ENCODE measurements at regions not wholly inside any gene's neighbourhood (a gene's known extent, or its start where the extent isn't known, plus 50 kb on each side); places are given as distances from the start of the nearest gene placed in this dataset.
"Not testable (repeated sequence)": the region's sequence is repeated elsewhere in the genome, so short reads cannot be mapped to it uniquely, and the experiment has no call there.

DNA sequence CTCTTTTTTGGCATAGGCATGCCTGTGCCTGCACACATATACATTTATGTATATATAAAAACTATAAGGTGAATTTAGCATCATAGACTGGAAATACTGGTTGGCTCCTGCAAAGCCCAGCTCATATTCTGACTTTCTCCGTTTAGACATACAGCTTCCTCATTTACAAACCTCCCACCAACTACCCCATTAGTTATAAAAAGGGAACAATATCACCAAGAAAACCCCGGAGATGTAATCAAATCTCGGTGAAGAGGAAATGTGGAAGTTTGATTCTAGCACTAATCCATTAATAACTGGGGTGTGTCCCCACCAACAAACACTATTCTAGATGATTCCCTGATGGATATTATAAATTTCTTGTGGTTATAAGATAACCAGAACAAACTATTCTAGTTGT is 517.7 kb upstream of the TBL1XR1 start:
- no peak for DNase-seq (ENCODE audit: low spot score)
- in situ Hi-C loops (cut with MboI; ENCODE audit: low pct_unique_long_range_greater_than_20kb, low sequenced_read_pairs, unreplicated experiment) = no loop called here
- TF ChIP-seq, protein P1, sequence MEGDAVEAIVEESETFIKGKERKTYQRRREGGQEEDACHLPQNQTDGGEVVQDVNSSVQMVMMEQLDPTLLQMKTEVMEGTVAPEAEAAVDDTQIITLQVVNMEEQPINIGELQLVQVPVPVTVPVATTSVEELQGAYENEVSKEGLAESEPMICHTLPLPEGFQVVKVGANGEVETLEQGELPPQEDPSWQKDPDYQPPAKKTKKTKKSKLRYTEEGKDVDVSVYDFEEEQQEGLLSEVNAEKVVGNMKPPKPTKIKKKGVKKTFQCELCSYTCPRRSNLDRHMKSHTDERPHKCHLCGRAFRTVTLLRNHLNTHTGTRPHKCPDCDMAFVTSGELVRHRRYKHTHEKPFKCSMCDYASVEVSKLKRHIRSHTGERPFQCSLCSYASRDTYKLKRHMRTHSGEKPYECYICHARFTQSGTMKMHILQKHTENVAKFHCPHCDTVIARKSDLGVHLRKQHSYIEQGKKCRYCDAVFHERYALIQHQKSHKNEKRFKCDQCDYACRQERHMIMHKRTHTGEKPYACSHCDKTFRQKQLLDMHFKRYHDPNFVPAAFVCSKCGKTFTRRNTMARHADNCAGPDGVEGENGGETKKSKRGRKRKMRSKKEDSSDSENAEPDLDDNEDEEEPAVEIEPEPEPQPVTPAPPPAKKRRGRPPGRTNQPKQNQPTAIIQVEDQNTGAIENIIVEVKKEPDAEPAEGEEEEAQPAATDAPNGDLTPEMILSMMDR (IDR thresholded peaks at IDR 0.05; ENCODE audit: extremely low read depth, insufficient read depth, missing control alignments) = no peak

DNA sequence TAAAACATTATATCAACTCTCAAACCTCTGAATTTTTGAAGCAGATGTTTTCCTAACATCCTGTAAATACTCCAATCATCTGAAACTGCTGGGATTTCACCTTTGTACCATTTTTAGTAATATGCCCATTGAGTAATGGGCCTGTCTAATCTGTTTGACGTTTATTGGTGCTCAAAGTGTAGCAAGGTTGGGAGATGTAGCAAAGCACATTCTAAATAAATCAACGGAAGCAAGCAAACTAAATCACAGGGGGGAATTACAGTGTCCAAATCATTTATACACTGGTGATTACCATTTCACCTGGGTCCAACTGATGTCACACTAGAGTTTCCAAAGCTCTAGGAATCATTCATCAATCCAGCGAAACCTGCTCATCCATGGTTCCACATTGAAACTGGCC is 518.7 kb upstream of the TBL1XR1 start:
- TF ChIP-seq, protein P1 (IDR thresholded peaks at IDR 0.05; ENCODE audit: extremely low read depth, insufficient read depth, missing control alignments) = no peak
- in situ Hi-C loops (cut with MboI; ENCODE audit: low pct_unique_long_range_greater_than_20kb, low sequenced_read_pairs, unreplicated experiment) = no loop called here
- no peak for DNase-seq (ENCODE audit: low spot score)

DNA sequence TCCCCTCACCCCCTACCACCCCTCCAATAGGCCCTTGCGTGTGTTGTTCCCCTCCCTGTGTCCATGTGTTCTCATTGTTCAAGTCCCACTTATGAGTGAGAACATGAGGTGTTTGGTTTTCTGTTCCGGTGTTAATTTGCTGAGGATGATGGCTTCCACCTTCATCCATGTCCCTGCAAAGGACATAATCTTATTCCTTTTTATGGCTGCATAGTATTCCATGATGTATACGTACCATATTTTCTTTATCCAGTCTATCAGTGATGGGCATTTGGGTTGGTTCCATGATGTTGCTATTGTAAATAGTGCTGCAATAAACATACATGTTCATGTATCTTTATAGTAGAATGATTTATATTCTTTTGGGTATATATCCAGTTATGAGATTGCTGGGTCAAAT is 523.6 kb upstream of the TBL1XR1 start:
- DNase-seq (ENCODE audit: low spot score); in situ Hi-C loops (cut with MboI; ENCODE audit: low pct_unique_long_range_greater_than_20kb, low sequenced_read_pairs, unreplicated experiment): not testable (repeated sequence)

DNA sequence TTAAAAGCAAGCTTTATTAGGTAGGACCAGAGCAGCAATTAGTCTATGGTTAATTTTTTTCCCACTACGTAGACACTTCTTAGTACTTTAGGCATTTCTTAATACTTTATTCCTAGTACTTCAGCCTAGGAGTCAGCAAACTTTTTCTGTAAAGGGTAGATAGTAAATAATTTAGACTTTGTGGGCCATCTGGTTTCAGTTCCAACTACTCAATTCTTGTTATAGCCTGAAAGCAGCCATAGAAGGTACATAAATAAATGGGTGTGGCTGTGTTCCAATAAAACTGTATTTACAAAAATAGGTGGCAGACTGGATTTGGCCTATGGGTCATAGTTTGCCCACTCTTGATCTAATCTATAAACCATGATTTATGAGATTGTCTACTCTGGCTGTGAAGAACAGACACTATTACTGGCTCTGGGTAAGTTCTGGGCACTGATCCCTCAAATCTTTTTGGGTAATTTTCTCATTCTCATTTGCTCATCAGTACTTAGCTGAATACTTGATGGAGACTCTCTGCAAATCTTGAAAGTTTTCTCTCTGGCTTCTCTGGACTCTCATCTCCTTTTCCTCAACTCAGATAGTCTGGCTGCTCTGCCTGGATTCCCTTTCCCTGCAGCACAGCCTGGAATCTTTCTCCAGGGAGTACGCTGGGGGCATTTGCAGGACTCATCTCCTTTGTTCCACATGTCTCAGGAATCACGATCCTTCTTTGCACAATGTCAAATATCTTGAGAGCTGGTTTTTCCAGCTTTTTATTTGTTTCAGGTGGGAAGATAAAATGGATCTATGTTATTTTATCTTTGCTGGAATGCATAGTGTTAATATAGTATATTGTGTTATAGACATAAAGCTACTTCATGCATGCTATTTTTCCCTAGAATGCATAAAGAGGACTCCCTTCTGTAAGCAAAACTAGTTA is 524.8 kb upstream of the TBL1XR1 start:
- no peak for DNase-seq (ENCODE audit: low spot score)
- in situ Hi-C loops (cut with MboI; ENCODE audit: low pct_unique_long_range_greater_than_20kb, low sequenced_read_pairs, unreplicated experiment) = no loop called here
- TF ChIP-seq, protein P1 (IDR thresholded peaks at IDR 0.05; ENCODE audit: extremely low read depth, insufficient read depth, missing control alignments) = no peak

DNA sequence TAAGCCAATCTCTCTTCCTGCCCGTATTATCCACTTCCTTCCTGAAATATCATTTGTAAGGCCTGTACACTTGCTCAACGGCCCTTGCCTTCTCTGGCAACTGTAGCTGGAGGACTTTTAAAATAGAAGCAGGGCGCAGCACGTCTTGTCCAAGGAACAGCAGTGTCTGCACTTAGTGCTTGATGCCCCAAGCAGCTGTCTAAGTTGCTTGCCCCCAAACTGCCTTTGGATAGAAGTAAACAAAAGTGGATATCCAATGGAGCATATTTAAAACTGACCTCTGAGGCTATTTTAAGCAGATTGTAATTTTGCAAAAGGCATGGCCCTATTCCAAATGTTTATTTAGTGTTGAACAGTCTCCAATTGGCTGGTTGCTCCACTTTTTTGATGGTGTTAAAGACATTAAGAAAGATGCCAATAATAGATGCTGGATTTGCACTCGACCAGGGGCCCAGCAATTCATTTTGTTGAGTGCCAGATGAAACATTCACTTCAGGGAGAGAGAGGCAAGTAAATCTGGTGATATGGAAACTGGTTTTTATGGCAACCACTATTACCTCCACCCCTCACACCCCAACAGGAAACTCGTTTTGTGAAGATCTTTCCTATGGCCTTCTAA is 526.8 kb upstream of the TBL1XR1 start:
- in situ Hi-C loops (cut with MboI; ENCODE audit: low pct_unique_long_range_greater_than_20kb, low sequenced_read_pairs, unreplicated experiment) = no loop called here
- DNase-seq (ENCODE audit: low spot score) = no peak
- TF ChIP-seq, protein P1 (IDR thresholded peaks at IDR 0.05; ENCODE audit: extremely low read depth, insufficient read depth, missing control alignments) = no peak

DNA sequence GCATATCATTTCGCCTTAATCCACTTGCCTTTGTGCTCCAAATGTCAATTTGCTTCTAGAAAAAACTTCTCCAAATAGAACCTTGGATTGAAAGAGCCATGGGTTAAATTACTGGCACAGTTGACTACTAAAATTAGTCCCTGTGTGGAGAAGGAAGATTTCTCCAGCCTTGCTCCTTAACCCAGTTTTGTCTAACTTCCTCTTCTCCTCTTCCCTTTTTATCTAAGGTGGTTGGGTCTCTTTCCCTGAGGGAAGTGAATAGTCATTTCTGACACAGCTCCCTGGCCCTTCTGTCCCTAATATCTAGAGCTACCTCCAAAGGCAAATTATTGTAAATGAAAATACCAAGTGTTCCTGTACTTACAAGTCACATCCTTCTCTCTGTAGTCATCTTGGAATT is 527.9 kb upstream of the TBL1XR1 start:
- in situ Hi-C loops (cut with MboI; ENCODE audit: low pct_unique_long_range_greater_than_20kb, low sequenced_read_pairs, unreplicated experiment) = no loop called here
- DNase-seq (ENCODE audit: low spot score) = no peak
- TF ChIP-seq, protein P1 (IDR thresholded peaks at IDR 0.05; ENCODE audit: extremely low read depth, insufficient read depth, missing control alignments) = no peak

DNA sequence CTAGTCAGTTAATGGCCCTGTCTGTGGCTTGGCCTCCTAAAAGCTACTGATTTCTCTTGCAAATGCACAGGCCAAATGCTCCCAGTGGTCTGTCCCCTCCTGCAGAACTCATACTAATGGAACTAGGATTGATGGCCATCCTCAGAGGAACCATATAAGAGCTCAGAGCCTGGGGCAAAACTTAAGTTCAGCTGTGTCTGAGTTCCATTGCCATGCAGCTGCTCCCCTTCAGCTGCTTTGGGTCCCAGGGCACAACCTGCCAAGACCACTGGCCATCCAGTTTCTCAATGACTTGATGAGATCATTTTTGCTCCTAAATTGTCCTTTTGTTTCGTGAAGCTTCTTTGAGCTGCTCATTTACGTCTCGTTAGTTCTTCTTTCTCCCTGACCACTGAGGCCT is 529.5 kb upstream of the TBL1XR1 start:
- in situ Hi-C loops (cut with MboI; ENCODE audit: low pct_unique_long_range_greater_than_20kb, low sequenced_read_pairs, unreplicated experiment) = no loop called here
- TF ChIP-seq, protein P1 (IDR thresholded peaks at IDR 0.05; ENCODE audit: extremely low read depth, insufficient read depth, missing control alignments) = no peak

More for the DNA sequence above, 529.5 kb upstream of the TBL1XR1 start:
- DNase-seq (ENCODE audit: low spot score) = no peak
